GM23338 (cell line): ENCODE measurements at regions not wholly inside any gene's neighbourhood (a gene's known extent, or its start where the extent isn't known, plus 50 kb on each side); places are given as distances from the start of the nearest gene placed in this dataset.

Source experiments
- ATAC-seq: fragments of 200-7000 bp; cut with Tn5 transposase; 3 replicates; pipeline ENCODE4 v1.9.1; 2020
- DNase-seq: peaks from one replicate; pipeline ENCODE4 v3.0.0-alpha.2; 2015; ENCODE audit warnings: low spot score
- H2AFZ ChIP-seq: fragments of 200-600 bp; sonication (generic); 2 replicates; pipeline ENCODE4 v1.8.0; 2016; ENCODE audit warnings: antibody characterized with exemption, mild to moderate bottlenecking, moderate library complexity
- H3F3A ChIP-seq: fragments of 200-600 bp; sonication (generic); replicated peaks from 2 replicates; pipeline ENCODE4 v1.8.0; 2017; ENCODE audit warnings: antibody characterized with exemption, mixed run types, low read depth
- H3K27ac ChIP-seq: fragments of 200-600 bp; sonication (generic); 2 replicates; pipeline ENCODE4 v1.6.1; 2016; ENCODE audit warnings: low read depth
- H3K27me3 ChIP-seq: fragments of 200-600 bp; sonication (generic); 2 replicates; pipeline ENCODE4 v1.8.0; 2016; ENCODE audit warnings: mild to moderate bottlenecking, mixed run types, moderate library complexity; ENCODE audit not compliant: insufficient read depth
- H3K36me3 ChIP-seq: fragments of 200-600 bp; sonication (generic); 2 replicates; pipeline ENCODE4 v1.8.0; 2016; ENCODE audit warnings: mild to moderate bottlenecking; ENCODE audit not compliant: insufficient read depth
- H3K4me1 ChIP-seq: fragments of 200-600 bp; sonication (generic); 2 replicates; pipeline ENCODE4 v1.8.0; 2016; ENCODE audit warnings: mild to moderate bottlenecking, moderate library complexity; ENCODE audit not compliant: insufficient read depth
- H3K4me2 ChIP-seq: fragments of 200-600 bp; sonication (generic); 2 replicates; pipeline ENCODE4 v1.7.1; 2017; ENCODE audit warnings: mixed run types
- H3K4me3 ChIP-seq: fragments of 200-600 bp; sonication (generic); 2 replicates; pipeline ENCODE4 v1.6.1; 2016; ENCODE audit warnings: mixed run types
- H3K79me2 ChIP-seq: fragments of 200-600 bp; sonication (generic); replicated peaks from 2 replicates; pipeline ENCODE4 v1.8.0; 2017; ENCODE audit warnings: mild to moderate bottlenecking; ENCODE audit not compliant: insufficient read depth
- H3K9me2 ChIP-seq: fragments of 200-600 bp; sonication (generic); 2 replicates; pipeline ENCODE4 v1.8.0; 2017; ENCODE audit not compliant: insufficient read depth
- H4K20me1 ChIP-seq: fragments of 200-600 bp; sonication (generic); replicated peaks from 2 replicates; pipeline ENCODE4 v1.8.0; 2017; ENCODE audit warnings: mild to moderate bottlenecking; ENCODE audit not compliant: insufficient read depth
- H3K27ac Mint-ChIP-seq: 2 replicates; pipeline ENCODE4 v1.8.0; 2020; ENCODE audit warnings: inconsistent platforms, mild to moderate bottlenecking, moderate library complexity, mixed read lengths
- H3K27me3 Mint-ChIP-seq: 3 replicates; pipeline ENCODE4 v1.8.0; 2022; ENCODE audit warnings: low read depth, mild to moderate bottlenecking, moderate library complexity, mixed read lengths, inconsistent platforms; ENCODE audit not compliant: insufficient read depth, poor library complexity
- H3K36me3 Mint-ChIP-seq: 3 replicates; pipeline ENCODE4 v1.8.0; 2021; ENCODE audit warnings: low read depth, mild to moderate bottlenecking, inconsistent platforms, moderate library complexity, mixed read lengths
- H3K4me1 Mint-ChIP-seq: 3 replicates; pipeline ENCODE4 v1.8.0; 2020; ENCODE audit warnings: mild to moderate bottlenecking, inconsistent platforms, mixed read lengths
- H3K4me3 Mint-ChIP-seq: 3 replicates; pipeline ENCODE4 v1.8.0; 2021; ENCODE audit warnings: moderate library complexity, mild to moderate bottlenecking, inconsistent platforms, mixed read lengths
- H3K9me3 Mint-ChIP-seq: 3 replicates; pipeline ENCODE4 v1.8.0; 2020; ENCODE audit warnings: moderate library complexity, mild to moderate bottlenecking, inconsistent platforms, mixed read lengths
- CTCF ChIP-seq, 2 experiments: fragments of 200-600 bp in 1 of 2; sonication (generic) in 1 of 2; conservative IDR thresholded peaks; 2 replicates each; pipeline versions ENCODE4 v1.5.1 to v1.6.1; 2016 to 2017; ENCODE audit warnings: antibody characterized with exemption in 2 of 2, low read depth in 2 of 2, mild to moderate bottlenecking in 2 of 2, moderate library complexity in 1 of 2
- EZH2 ChIP-seq: fragments of 200-600 bp; sonication (generic); IDR thresholded peaks from one replicate; pipeline ENCODE4 v1.8.0; 2017; ENCODE audit warnings: antibody characterized with exemption, mild to moderate bottlenecking, low read depth; ENCODE audit not compliant: unreplicated experiment
- JUNB ChIP-seq: IDR thresholded peaks from one replicate; pipeline ENCODE4 v1.6.1; 2016; ENCODE audit warnings: antibody characterized with exemption; ENCODE audit not compliant: unreplicated experiment
- NANOG ChIP-seq: IDR thresholded peaks from 2 replicates; pipeline ENCODE4 v1.6.1; 2016; ENCODE audit warnings: antibody characterized with exemption, borderline replicate concordance
- STAT1 ChIP-seq: IDR thresholded peaks from one replicate; pipeline ENCODE4 v1.6.1; 2016; ENCODE audit warnings: antibody characterized with exemption; ENCODE audit not compliant: unreplicated experiment
- ZNF462 ChIP-seq: fragments of 250-450 bp; sonication (Bioruptor Pico); IDR thresholded peaks from 2 replicates; pipeline ENCODE4 v1.5.0; 2020; ENCODE audit warnings: mild to moderate bottlenecking, moderate library complexity

GRCh38 chr15:93214106-93214505 is 125.1 kb upstream of the RGMA start:
- Mint-ChIP-seq H3K9me3 (no peaks in the 10 kb centered on the region; the same call in 2 of the 3 replicates), H3K36me3 (no peaks in the 10 kb centered on the region), H3K27ac (no peak overlapping the region), H3K27me3 (no peaks in the 10 kb centered on the region), H3K4me1 (peaks cover 5% of the 10 kb centered on the region; the same call in 2 of the 3 replicates), H3K4me3 (no peak overlapping the region)
- no peaks in the 10 kb centered on the region for H3F3A ChIP-seq
- no peak overlapping the region for H3K4me2 ChIP-seq
- no peaks in the 10 kb centered on the region for H3K4me1 ChIP-seq
- no peak for ATAC-seq
- no peak for DNase-seq
- no peaks in the 10 kb centered on the region for H3K79me2 ChIP-seq
- no peak overlapping the region for H3K4me3 ChIP-seq
- H3K9me2 ChIP-seq: peaks cover 4% of the 10 kb centered on the region; the same call in 1 of the 2 replicates
- H3K27me3 ChIP-seq: no peaks in the 10 kb centered on the region
- H3K36me3 ChIP-seq: no peaks in the 10 kb centered on the region
- H2AFZ ChIP-seq: no peak overlapping the region
- H3K27ac ChIP-seq: no peak overlapping the region
- no peaks in the 10 kb centered on the region for H4K20me1 ChIP-seq
- TF ChIP-seq CTCF (conservative IDR thresholded peaks at IDR 0.05; ENCODE audit: low read depth in 2 of 2): no peak

- TF ChIP-seq JUNB (no peak), STAT1 (no peak), NANOG (no peak), ZNF462 (CRISPR knock-in tag) (no peak), EZH2 (no peak)
- Histone ChIP-seq H4K20me1 (no peaks in the 10 kb centered on the region), H3K4me2 (no peak overlapping the region), H3K27ac (no peak overlapping the region), H3F3A (no peaks in the 10 kb centered on the region), H2AFZ (no peak overlapping the region), H3K36me3 (no peaks in the 10 kb centered on the region), H3K9me2 (peaks cover 4% of the 10 kb centered on the region; the same call in 1 of the 2 replicates), H3K79me2 (no peaks in the 10 kb centered on the region), H3K27me3 (no peaks in the 10 kb centered on the region), H3K4me1 (no peaks in the 10 kb centered on the region), H3K4me3 (no peak overlapping the region)
- Mint-ChIP-seq H3K9me3 (no peaks in the 10 kb centered on the region; the same call in 2 of the 3 replicates), H3K36me3 (no peaks in the 10 kb centered on the region), H3K4me3 (no peak overlapping the region), H3K27ac (no peak overlapping the region), H3K27me3 (no peaks in the 10 kb centered on the region), H3K4me1 (peaks cover 5% of the 10 kb centered on the region; the same call in 2 of the 3 replicates)
- DNase-seq (no peak), ATAC-seq (no peak)
Measured at GRCh38 chr15:93213281-93213680, 124.3 kb upstream of the RGMA start.
